Smooth muscle cell (in vitro differentiated cells): ENCODE measurements at regions not wholly inside any gene's neighbourhood (a gene's known extent, or its start where the extent isn't known, plus 50 kb on each side); places are given as distances from the start of the nearest gene placed in this dataset.
A peak's percentile ranks its signal among the peaks of the same experiment; 100 is the strongest.

Experiments
- DNase-seq: peaks from one replicate; lab custom pipeline; 2025; ENCODE audit not compliant: unreplicated experiment; lab: John Stamatoyannopoulos, UW
- H2AFZ ChIP-seq: fragments of 200-600 bp; sonication (generic); 2 replicates; pipeline ENCODE4 v1.6.0; 2016; ENCODE audit warnings: antibody characterized with exemption, low read depth, mild to moderate bottlenecking
- H3F3A ChIP-seq: fragments of 200-600 bp; sonication (generic); 2 replicates; pipeline ENCODE4 v1.6.0; 2017; ENCODE audit warnings: antibody characterized with exemption, low read depth
- H3K27ac ChIP-seq: fragments of 200-600 bp; sonication (generic); 2 replicates; pipeline ENCODE4 v1.5.1; 2016; ENCODE audit warnings: low read depth, mild to moderate bottlenecking
- H3K27me3 ChIP-seq: fragments of 200-600 bp; sonication (generic); 2 replicates; pipeline ENCODE4 v1.6.1; 2016; ENCODE audit warnings: low read depth, mild to moderate bottlenecking
- H3K36me3 ChIP-seq: fragments of 200-600 bp; sonication (generic); 2 replicates; pipeline ENCODE4 v1.5.1; 2016; ENCODE audit warnings: low read depth
- H3K4me1 ChIP-seq: fragments of 200-600 bp; sonication (generic); 2 replicates; pipeline ENCODE4 v1.5.1; 2016; ENCODE audit warnings: low read depth
- H3K4me2 ChIP-seq: fragments of 200-600 bp; sonication (generic); 2 replicates; pipeline ENCODE4 v1.6.0; 2016; ENCODE audit warnings: mild to moderate bottlenecking
- H3K4me3 ChIP-seq: fragments of 200-600 bp; sonication (generic); 2 replicates; pipeline ENCODE4 v1.5.1; 2016; ENCODE audit warnings: mild to moderate bottlenecking
- H3K79me2 ChIP-seq: fragments of 200-600 bp; sonication (generic); 2 replicates; pipeline ENCODE4 v1.6.0; 2016; ENCODE audit warnings: low read depth, mild to moderate bottlenecking
- H3K9ac ChIP-seq: fragments of 200-600 bp; sonication (generic); 2 replicates; pipeline ENCODE4 v1.6.0; 2016; ENCODE audit warnings: low read depth
- H3K9me3 ChIP-seq: fragments of 200-600 bp; sonication (generic); replicated peaks from 2 replicates; pipeline ENCODE4 v1.5.1; 2016; ENCODE audit warnings: low read depth
- H4K20me1 ChIP-seq: fragments of 200-600 bp; sonication (generic); 2 replicates; pipeline ENCODE4 v1.6.0; 2016; ENCODE audit warnings: low read depth
- CTCF ChIP-seq: fragments of 200-600 bp; sonication (generic); IDR thresholded peaks from 2 replicates; pipeline ENCODE4 v1.5.1; 2017; ENCODE audit warnings: borderline replicate concordance, mild to moderate bottlenecking, antibody characterized with exemption; ENCODE audit not compliant: insufficient read depth, poor library complexity, severe bottlenecking
- WGBS: methylation state at CpG from one replicate; pipeline ENCODE4 v1.1.7; 2016; ENCODE audit warnings: low lambda C conversion rate; 5-methylcytosine and 5-hydroxymethylcytosine counted together

GRCh38 chr11:81669935-81670543, 1063.6 kb downstream of the FAM181B start:
- no peak overlapping the region for H3K27ac ChIP-seq
- TF ChIP-seq CTCF: no peak
- no peaks in the 10 kb centered on the region for H4K20me1 ChIP-seq
- H3K79me2 ChIP-seq: no peaks in the 10 kb centered on the region
- no peak overlapping the region for H3K9ac ChIP-seq
- DNase-seq: no peak
- no peaks in the 10 kb centered on the region for H3K27me3 ChIP-seq
- H3K4me2 ChIP-seq: no peak overlapping the region
- no peaks in the 10 kb centered on the region for H3K4me1 ChIP-seq
- no peaks in the 10 kb centered on the region for H3K9me3 ChIP-seq
- H3K4me3 ChIP-seq: no peak overlapping the region
- H2AFZ ChIP-seq: no peak overlapping the region
- H3K36me3 ChIP-seq: no peaks in the 10 kb centered on the region
- WGBS: 100% methylated on average over 1 of the region's 1 CpG
- no peaks in the 10 kb centered on the region for H3F3A ChIP-seq

- Histone ChIP-seq H3K79me2 (no peaks in the 10 kb centered on the region), H3K4me2 (no peak overlapping the region), H3K9ac (no peak overlapping the region), H3K4me1 (no peaks in the 10 kb centered on the region), H3K9me3 (no peaks in the 10 kb centered on the region), H3K4me3 (no peak overlapping the region), H4K20me1 (no peaks in the 10 kb centered on the region), H2AFZ (no peak overlapping the region), H3F3A (no peaks in the 10 kb centered on the region), H3K36me3 (no peaks in the 10 kb centered on the region), H3K27ac (no peak overlapping the region), H3K27me3 (peaks cover 11% of the 10 kb centered on the region)
- 22% methylated on average over 1 of the region's 1 CpG for WGBS
- DNase-seq: no peak
- TF ChIP-seq CTCF: peak; percentile 46
Observed at GRCh38 chr11:81658722-81659121, 1074.9 kb downstream of the FAM181B start.

- H3K27ac ChIP-seq: no peak overlapping the region
- no peak overlapping the region for H3K4me2 ChIP-seq
- H3K4me1 ChIP-seq: no peaks in the 10 kb centered on the region
- no peak for DNase-seq
- H3K9ac ChIP-seq: no peak overlapping the region
- H3K9me3 ChIP-seq: no peaks in the 10 kb centered on the region
- H2AFZ ChIP-seq: no peak overlapping the region
- H3F3A ChIP-seq: no peaks in the 10 kb centered on the region
- no peak for TF ChIP-seq CTCF
- no peaks in the 10 kb centered on the region for H3K79me2 ChIP-seq
- H3K27me3 ChIP-seq: peaks cover 13% of the 10 kb centered on the region
- no peaks in the 10 kb centered on the region for H4K20me1 ChIP-seq
- H3K36me3 ChIP-seq: no peaks in the 10 kb centered on the region
- H3K4me3 ChIP-seq: no peak overlapping the region
Observed at GRCh38 chr11:81655351-81655750, 1078.3 kb downstream of the FAM181B start.

- 30% methylated on average over 3 of the region's 3 CpGs for WGBS
Observed at GRCh38 chr11:81647374-81647773, 1086.3 kb downstream of the FAM181B start.

More at GRCh38 chr11:81647374-81647773, 1086.3 kb downstream of the FAM181B start:
- peaks cover 4% of the 10 kb centered on the region for H3K4me1 ChIP-seq
- no peaks in the 10 kb centered on the region for H3K9me3 ChIP-seq
- no peak overlapping the region for H2AFZ ChIP-seq
- no peak overlapping the region for H3K9ac ChIP-seq
- no peaks in the 10 kb centered on the region for H4K20me1 ChIP-seq
- H3F3A ChIP-seq: no peaks in the 10 kb centered on the region
- TF ChIP-seq CTCF: no peak
- H3K4me2 ChIP-seq: peak overlapping the region; percentile 81
- DNase-seq: no peak
- peaks cover 66% of the 10 kb centered on the region for H3K27me3 ChIP-seq
- H3K36me3 ChIP-seq: no peaks in the 10 kb centered on the region
- H3K4me3 ChIP-seq: peak overlapping the region; percentile 33
- H3K27ac ChIP-seq: no peak overlapping the region
- H3K79me2 ChIP-seq: no peaks in the 10 kb centered on the region
